T-cell (primary cell): ENCODE measurements at regions not wholly inside any gene's neighbourhood (a gene's known extent, or its start where the extent isn't known, plus 50 kb on each side); places are given as distances from the start of the nearest gene placed in this dataset.

ENCODE experiments used
- ATAC-seq, 4 experiments: fragments of 200-7000 bp in 3 of 4; fragments of 150-1000 bp in 1 of 4; cut with Tn5 transposase; replicated peaks in 1 of 4; 1 replicate in 3 of 4; 2 replicates in 1 of 4; pipeline ENCODE4 v1.10.0; 2021; ENCODE audit warnings: moderate library complexity in 3 of 4, mild to moderate bottlenecking in 2 of 4, moderate number of reproducible peaks in 1 of 4
- CTCF ChIA-PET, 2 donors: fragments of 300-600 bp; sonication (Branson Sonifier 250); formaldehyde crosslinking; loops; one replicate each; lab custom pipeline; 2022; ENCODE audit warnings: antibody characterized with exemption in 2 of 2; lab: Charles Lee
- POLR2A ChIA-PET, 2 donors: fragments of 300-600 bp; sonication (Branson Sonifier 250); formaldehyde crosslinking; loops; one replicate each; lab custom pipeline; 2022; ENCODE audit warnings: antibody characterized with exemption in 2 of 2; lab: Charles Lee
- DNase-seq, 35 experiments: peaks; one replicate each; pipeline versions ENCODE4 v3.0.0 to v3.0.0-alpha.2; 2013 to 2023
- H3K27ac ChIP-seq: one replicate; pipeline ENCODE4 v1.5.1; 2013; ENCODE audit warnings: low read length
- H3K27me3 ChIP-seq, 2 experiments: replicated peaks in 1 of 2; 1 replicate in 1 of 2; 2 replicates in 1 of 2; pipeline versions ENCODE4 v1.6.1 to v1.7.0; 2013; ENCODE audit warnings: low read length in 1 of 2, mixed read lengths in 1 of 2; ENCODE audit not compliant: control insufficient read depth in 2 of 2, insufficient read depth in 2 of 2; ENCODE audit errors: extremely low read depth in 1 of 2
- H3K36me3 ChIP-seq, 2 donors: 1 replicate in 1 of 2; 2 replicates in 1 of 2; pipeline versions ENCODE4 v1.6.1 to v1.7.0; 2013; ENCODE audit warnings: low read length in 1 of 2; ENCODE audit not compliant: control insufficient read depth in 2 of 2, insufficient read depth in 1 of 2; ENCODE audit errors: extremely low read depth in 1 of 2
- H3K4me1 ChIP-seq, 2 experiments: 1 replicate in 1 of 2; 2 replicates in 1 of 2; pipeline versions ENCODE4 v1.6.1 to v1.7.0; 2013; ENCODE audit warnings: low read length in 2 of 2, mixed read lengths in 1 of 2; ENCODE audit not compliant: insufficient read depth in 2 of 2, control insufficient read depth in 1 of 2; ENCODE audit errors: extremely low read depth in 1 of 2
- H3K4me3 ChIP-seq, 2 donors: 1 replicate in 1 of 2; 2 replicates in 1 of 2; pipeline versions ENCODE4 v1.5.1 to v1.7.0; 2013; ENCODE audit warnings: mild to moderate bottlenecking in 2 of 2, low read length in 1 of 2, moderate library complexity in 1 of 2; ENCODE audit not compliant: control insufficient read depth in 1 of 2; ENCODE audit errors: extremely low read depth in 1 of 2
- H3K9me3 ChIP-seq: 2 replicates; pipeline ENCODE4 v1.7.0; 2013
- H3K27ac Mint-ChIP-seq, 2 donors: one replicate each; pipeline ENCODE4 v1.8.0; 2020 to 2021; ENCODE audit warnings: mild to moderate bottlenecking in 2 of 2, mixed read lengths in 2 of 2
- H3K27me3 Mint-ChIP-seq, 2 donors: one replicate each; pipeline ENCODE4 v1.8.0; 2021 to 2022; ENCODE audit warnings: mixed read lengths in 2 of 2
- H3K36me3 Mint-ChIP-seq: one replicate; pipeline ENCODE4 v1.8.0; 2021; ENCODE audit warnings: mixed read lengths
- H3K4me1 Mint-ChIP-seq, 3 donors: one replicate each; pipeline ENCODE4 v1.8.0; 2020 to 2022; ENCODE audit warnings: mixed read lengths in 3 of 3, mild to moderate bottlenecking in 1 of 3
- H3K4me3 Mint-ChIP-seq, 3 donors: one replicate each; pipeline ENCODE4 v1.8.0; 2020 to 2022; ENCODE audit warnings: mild to moderate bottlenecking in 3 of 3, mixed read lengths in 3 of 3, moderate library complexity in 3 of 3
- H3K9me3 Mint-ChIP-seq, 3 donors: one replicate each; pipeline ENCODE4 v1.8.0; 2020 to 2022; ENCODE audit warnings: mixed read lengths in 3 of 3
- WGBS: methylation state at CpG from one replicate; pipeline ENCODE4 v1.1.5; 2013; ENCODE audit warnings: missing lambda C conversion rate; ENCODE audit not compliant: insufficient coverage; 5-methylcytosine and 5-hydroxymethylcytosine counted together

DNA sequence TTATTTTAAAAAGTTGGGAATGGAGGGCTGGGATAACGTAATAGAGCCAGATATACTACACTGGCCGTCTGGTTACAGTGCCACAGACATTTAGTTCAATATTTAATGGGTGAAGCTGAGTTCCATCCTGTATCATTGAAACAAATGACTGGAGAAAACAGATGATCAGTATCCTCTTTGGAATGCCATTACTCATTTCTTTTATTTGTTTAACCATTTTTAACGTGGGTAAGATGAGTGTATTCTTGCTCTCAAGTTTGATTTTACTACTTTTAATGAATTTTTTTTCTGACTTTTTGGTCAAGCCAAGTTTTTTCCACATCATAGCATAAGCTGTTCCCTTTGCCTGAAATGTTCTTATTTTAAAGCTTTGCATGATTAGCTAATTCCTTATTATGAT is 53.9 kb upstream of the GRM7 start:
- Histone ChIP-seq H3K4me3 (no peak overlapping the region), H3K27ac (no peak overlapping the region), H3K9me3 (no peaks in the 10 kb centered on the region), H3K4me1 (no peaks in the 10 kb centered on the region), H3K27me3 (no peaks in the 10 kb centered on the region), H3K36me3 (no peaks in the 10 kb centered on the region)
- Mint-ChIP-seq H3K36me3 (no peaks in the 10 kb centered on the region), H3K4me3 (no peak overlapping the region), H3K9me3 (peaks cover 3 to 7% (median 5%) of the 10 kb centered on the region in 3 donors), H3K27ac (no peak overlapping the region), H3K27me3 (no peaks in the 10 kb centered on the region), H3K4me1 (no peaks in the 10 kb centered on the region)
- ChIA-PET POLR2A (no interaction called here), CTCF (no interaction called here)
- no peak for DNase-seq
- no CpG with 5 or more reads among the region's 3 CpGs for WGBS
- ATAC-seq: no peak

DNA sequence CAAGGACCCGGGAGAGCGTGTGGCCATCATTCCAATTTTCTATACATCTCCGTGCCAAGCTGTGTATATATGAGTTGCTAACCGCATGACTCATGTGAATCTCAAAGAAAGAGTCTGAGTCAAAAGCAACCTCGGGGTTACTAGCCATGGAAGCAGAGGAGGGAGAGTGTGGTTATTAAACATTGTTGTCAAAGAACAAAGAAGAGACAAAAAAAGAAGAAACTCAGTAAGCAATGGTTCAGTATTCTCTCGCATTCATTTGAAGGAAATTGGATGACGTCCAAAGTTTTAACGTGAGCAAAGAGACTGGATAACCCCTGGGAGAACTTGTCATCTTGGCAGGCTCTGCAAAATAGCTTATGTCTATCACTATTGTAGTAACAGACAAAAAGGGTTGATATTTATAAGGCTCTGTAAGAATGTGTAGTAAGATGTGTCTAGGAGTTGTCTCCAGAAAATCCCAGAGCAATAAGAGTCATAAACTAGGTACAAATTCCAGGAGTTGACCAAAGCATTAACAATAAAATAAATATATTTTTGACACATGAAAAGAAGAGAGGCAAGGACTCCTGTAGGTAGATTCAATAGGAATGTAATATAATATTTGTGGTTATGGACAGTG is 52.8 kb upstream of the GRM7 start:
- no peaks in the 10 kb centered on the region for H3K9me3 ChIP-seq
- 92% methylated on average over 2 of the region's 8 CpGs for WGBS
- no peak overlapping the region for H3K4me3 ChIP-seq
- no peak overlapping the region for H3K4me3 Mint-ChIP-seq
- H3K36me3 ChIP-seq: no peaks in the 10 kb centered on the region
- peaks cover 3 to 7% (median 5%) of the 10 kb centered on the region in 3 donors for H3K9me3 Mint-ChIP-seq
- no peaks in the 10 kb centered on the region for H3K27me3 ChIP-seq
- ChIA-PET CTCF (no interaction called here), POLR2A (no interaction called here)
- no peaks in the 10 kb centered on the region for H3K4me1 ChIP-seq
- DNase-seq: no peak
- H3K4me1 Mint-ChIP-seq: no peaks in the 10 kb centered on the region
- no peak for ATAC-seq
- H3K36me3 Mint-ChIP-seq: no peaks in the 10 kb centered on the region
- H3K27ac ChIP-seq: no peak overlapping the region
- H3K27ac Mint-ChIP-seq: no peak overlapping the region
- H3K27me3 Mint-ChIP-seq: no peaks in the 10 kb centered on the region

DNA sequence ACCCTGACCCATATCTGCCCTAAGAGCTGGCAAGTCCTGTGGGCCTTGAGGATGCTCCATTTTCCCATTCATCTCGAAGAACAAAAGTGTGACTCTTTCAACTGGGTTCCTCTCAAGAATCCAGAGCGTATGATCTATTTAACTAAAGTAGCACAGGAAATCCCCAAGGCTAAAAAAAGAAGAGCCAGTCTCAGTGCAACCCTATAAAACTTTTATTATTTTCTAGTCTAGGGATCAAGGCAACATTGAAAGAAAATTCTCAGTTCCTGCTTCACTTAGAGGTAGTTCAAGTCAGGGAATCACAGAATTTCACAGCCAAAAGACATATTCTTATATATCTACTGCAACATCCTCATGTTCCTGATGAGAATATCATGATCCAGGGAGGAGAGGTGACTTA is 51.6 kb upstream of the GRM7 start:
- H3K27me3 Mint-ChIP-seq: no peaks in the 10 kb centered on the region
- H3K4me1 Mint-ChIP-seq: no peaks in the 10 kb centered on the region
- Histone ChIP-seq H3K9me3 (no peaks in the 10 kb centered on the region), H3K27me3 (no peaks in the 10 kb centered on the region), H3K36me3 (no peaks in the 10 kb centered on the region), H3K4me1 (no peaks in the 10 kb centered on the region), H3K27ac (no peak overlapping the region), H3K4me3 (no peak overlapping the region)
- peaks cover 3 to 7% (median 5%) of the 10 kb centered on the region in 3 donors for H3K9me3 Mint-ChIP-seq
- CTCF ChIA-PET: no interaction called here
- 56% methylated on average over 2 of the region's 2 CpGs for WGBS
- DNase-seq (no peak), ATAC-seq (no peak)
- no peak overlapping the region for H3K4me3 Mint-ChIP-seq
- POLR2A ChIA-PET: no interaction called here
- H3K36me3 Mint-ChIP-seq: no peaks in the 10 kb centered on the region
- H3K27ac Mint-ChIP-seq: no peak overlapping the region
